ENCODE measurements at regions not wholly inside any gene's neighbourhood (a gene's known extent, or its start where the extent isn't known, plus 50 kb on each side); places are given as distances from the start of the nearest gene placed in this dataset.

DNA sequence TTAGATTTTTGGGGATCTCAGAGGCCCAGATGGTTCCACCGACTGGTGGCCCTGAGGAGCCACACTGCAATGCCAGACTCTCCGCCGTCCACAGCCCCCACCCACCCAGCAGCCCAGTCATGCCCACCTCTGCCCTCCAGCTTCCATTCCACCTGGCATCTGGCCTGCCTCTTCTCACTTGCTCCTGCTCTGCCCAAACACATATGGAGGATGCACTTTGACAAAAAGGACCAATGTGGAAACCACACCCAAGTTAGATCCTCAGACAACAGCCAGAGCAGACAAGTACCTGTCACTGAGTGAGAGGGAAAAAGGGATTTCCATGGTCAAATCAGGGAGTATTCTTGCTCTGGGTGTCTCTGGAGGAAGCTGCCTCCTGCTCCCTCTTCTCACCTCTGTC is 120.6 kb upstream of the NXT1 start:
- no peak for DNase-seq

- peak; percentile 15 for DNase-seq
Measured at GRCh38 chr20:23228912-23229311, 121.7 kb upstream of the NXT1 start.

DNA sequence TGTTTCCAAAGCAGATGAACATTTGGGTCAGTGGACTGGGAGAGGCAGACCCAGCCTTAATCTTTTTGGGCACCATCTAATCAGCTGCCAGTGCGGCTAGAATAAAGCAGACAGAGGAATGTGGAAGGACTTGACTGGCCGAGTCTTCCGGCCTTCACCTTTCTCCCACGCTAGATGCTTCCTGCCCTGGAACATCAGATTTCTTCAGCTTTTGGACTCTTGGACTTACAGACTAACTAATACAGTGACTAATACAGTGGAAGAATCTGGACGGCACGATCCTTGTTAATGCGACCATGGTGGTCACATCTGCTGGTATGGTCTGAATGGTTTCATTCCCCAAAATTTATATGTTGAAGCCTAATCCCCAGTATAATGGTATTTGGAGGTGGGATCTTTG is 122.6 kb upstream of the NXT1 start:
- no peak for DNase-seq

DNA sequence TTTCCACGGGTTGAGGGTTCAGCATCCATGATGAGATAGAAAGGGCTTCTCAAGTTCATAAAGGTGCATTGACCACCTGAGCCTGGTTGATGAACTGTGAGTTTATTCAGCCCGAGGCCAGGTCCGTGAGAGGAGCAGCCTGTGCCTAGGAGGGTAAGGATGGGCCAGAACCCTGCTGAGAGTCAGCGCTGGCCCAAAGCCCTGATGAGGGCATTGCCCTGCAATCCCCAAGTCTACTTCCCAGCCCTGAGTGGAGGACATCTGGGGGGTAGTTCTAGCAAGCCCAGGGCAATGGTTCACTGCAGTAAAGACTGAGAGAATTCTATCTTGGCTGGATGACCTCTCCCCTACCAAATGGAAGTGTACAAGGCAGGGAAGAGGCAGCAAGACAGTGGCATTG is 123.3 kb upstream of the NXT1 start:
- no peak for DNase-seq

DNA sequence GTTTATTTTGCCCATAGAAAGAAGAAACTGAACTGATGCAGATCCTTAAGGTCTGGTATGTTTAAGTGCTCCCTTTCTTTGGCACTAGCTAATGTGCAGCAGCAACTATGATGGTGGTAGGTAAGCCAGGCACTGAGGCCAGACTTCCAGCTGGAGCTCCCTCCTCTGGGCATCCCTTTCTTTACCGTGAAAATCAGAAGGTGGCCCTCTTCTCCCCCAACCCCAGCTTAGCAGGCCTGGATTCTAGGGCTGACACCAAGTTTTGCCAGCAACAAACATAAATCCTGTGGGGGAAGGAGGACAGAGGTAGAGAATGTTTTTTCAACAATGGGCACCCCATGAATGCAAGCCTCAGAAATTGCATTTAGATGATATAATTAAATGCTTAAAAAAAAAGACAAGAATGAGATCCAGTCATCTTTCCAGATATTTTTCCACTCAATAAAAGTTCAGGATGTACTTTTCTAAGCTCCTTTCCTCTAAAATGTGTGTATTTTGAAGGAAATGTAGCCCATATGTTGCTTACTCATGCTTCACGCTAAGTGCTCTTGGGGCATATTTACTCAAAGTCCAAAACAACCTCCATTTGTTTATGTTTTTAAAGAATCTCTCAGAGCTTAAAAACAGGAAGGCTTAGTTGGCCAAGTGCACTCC is 123.9 kb upstream of the NXT1 start:
- DNase-seq: no peak

- DNase-seq: no peak
Measured at GRCh38 chr20:23225407-23226060, 125.1 kb upstream of the NXT1 start.

DNA sequence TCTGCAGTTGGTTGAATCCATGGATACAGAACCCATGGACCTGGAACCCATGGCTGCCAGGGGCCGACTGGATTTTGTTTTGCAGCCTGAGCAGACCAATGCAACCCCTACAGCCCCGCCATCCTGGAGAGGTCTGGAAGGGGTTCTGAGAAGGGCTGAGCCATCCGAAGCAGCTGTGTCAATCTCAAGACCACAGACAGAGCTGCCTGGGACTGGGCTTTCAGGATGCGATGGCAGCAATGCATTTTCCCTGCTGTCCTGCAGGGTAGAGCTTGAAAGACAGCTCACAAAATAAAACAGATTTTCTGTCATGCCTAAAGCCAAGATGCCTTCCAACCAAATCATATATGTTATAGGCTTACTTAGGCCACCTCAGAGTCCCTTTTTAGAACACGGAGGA is 125.8 kb upstream of the NXT1 start:
- no peak for DNase-seq

DNA sequence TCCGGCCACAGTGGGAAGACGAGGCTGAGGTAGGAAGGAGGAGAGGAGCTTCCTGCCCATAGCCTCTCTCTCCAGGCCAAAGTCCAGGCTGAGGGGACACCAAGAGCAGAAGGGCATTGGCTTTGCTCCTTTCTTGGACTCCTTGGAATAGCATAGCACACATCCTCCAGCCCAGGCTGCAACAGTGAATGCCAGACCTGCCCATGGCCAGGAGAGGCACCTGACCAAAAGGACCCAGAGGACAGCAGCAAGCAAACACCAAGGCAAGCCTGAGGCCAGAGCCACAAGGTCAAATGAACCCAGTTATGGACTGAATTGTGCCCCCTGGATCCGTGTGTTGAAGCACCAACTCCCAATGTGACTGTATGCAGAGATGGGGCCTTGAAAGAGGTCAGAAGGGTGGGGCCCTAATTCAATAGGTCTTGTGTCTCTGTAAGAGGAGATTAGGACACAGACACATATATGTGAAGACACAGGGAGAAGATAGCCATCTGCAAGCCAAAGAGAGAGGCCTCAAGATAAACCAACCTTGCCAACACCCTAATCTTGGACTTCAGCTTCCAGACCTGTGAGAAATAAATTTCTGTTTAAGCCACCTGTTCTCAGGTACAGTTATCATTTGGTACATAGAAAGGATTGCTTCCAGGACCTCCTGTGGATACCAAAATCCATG is 126.5 kb upstream of the NXT1 start:
- DNase-seq: no peak

DNA sequence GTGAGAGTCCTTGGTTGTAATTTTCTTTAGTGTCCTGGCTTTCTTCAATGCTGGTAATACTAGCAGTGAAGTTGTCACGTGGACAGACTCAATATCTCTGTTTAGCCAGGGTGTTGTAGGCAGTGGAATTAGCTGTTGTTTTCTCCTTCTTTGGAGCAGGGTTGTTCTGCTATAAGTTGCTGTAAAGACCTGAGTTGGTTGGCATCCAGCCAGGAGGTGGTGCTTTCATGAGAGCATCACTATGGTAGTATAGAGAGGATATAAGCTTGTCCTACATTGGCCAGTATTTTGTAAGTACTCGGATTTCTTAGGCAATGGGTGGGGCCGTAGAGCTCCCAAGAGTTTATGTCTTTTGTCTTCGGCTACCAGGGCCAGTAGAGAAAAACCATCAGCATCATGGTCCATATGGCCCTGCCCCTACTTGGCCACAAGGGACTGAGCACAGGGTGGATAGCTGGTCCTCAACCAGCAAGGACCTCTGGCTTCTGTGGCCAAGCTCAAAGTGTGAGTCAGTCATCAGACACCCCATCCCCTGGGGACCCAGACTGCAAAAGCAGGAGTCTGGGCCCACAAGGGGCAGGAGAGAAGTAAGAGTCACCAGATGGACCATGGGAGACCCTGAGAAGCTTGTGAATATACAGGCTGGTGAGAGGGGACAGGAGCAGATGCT is 127.9 kb upstream of the NXT1 start:
- no peak for DNase-seq

DNA sequence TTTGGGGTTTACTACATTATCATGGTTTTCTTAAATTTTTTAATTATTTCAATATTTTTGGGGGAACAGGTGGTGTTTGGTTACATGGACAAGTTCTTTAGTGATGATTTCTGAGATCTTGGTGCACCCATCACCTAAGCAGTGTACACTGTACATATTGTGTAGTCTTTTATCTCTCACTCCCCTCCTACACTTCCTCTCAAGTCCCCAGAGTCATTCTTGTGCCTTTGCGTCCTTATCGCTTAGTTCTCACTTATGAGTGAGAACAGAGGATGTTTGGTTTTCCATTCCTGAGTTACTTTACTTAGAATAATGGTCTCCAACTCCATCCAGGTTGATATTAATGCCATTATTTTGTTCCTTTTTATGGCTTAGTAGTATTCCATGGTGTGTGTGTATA is 130.9 kb upstream of the CD93 start:
- DNase-seq: no peak

DNA sequence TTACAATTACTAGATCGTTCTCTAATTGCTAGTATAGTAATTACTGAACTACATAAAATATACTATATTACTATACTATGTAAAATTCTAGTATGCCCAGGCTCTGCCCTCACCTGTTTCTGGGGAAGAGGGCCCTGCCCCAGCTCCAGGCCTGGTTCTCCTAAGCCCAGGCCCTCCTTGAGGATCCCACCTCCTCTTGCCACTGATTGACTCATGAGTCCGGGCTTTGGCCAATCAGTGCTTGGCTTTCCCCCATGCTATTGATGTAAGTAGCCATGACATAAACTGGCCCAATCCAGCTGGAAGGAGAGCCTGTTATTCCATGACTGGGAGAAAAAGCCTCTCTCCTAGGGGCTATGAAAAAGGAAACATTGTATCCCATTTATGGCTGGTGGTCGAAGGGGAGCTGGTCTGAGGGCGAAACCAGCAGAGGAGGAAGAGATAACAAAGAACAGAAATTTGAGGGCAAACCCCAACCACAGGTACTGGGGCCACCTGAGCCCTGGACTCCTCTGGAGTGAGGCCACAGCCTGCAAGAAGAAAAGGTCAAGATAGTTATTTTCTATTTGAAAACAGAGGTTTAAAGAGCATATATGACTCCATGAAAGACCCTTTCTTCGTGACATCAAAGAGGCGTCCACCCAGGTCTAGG is 129.3 kb upstream of the CD93 start:
- no peak for DNase-seq

DNA sequence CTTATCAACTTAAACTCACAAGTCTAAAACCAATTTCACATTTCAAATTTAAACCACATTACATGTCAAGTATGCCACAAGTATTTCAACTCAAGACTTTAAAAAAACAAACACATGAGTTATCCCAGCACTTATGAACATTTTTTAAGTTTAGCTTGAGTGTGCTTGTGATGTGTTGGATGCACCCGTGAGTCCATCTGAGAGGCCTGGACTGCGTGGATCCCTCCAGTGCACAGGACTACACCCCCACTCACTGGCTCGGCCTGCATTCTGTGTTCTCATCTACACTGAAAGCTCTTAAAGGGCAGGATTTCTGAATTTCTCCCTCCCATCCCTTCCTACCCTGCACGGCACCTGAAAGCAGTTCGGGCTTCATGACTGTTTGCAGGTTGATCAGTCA is 128.8 kb upstream of the CD93 start:
- no peak for DNase-seq

DNA sequence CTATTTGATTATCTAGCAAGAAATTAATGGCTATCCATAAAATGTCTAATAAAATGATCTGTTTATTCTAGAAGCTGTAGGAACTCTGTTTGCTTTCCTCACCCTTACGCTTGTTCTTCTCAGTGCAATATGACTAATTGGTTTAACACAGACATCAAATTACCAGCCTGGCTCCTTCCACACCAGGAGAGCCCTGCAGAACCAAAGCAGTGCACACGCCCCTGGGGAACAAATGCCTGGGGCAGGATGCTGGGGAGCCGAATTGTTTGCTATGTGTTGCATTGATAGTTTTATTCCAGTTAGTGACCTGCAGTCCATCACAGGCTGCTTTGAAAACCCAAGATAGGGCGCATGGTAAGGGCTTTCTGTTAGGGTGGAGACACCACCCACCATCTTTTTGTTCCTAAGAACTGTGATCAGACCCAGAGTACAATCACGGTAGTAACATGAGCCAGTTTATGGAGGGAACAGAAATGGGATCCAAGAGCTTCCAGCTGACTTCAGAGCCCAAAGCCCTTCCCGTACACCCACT is 126.4 kb upstream of the CD93 start:
- no peak for DNase-seq

GRCh38 chr20:23212011-23212410 is 125.9 kb upstream of the CD93 start:
- DNase-seq: no peak

DNA sequence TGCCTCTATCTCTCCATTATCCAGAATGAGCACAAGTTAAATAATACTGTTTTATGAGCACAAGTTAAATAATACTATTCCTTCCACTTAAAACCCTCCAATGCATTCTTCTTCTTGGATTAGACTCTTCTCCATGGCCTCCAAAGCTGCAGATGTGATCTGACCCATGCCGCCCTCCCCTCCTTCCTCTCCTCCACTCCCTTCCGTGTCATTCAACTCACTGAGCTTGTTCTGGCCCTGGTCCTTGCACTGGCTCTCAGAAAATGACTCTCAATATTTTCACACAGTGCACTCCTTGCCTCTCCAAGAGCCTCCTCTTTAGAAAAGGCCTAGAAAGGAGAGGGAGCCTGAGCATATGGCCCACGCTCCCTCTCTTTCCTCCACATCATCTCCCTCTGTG is 125.0 kb upstream of the CD93 start:
- no peak for DNase-seq

- no peak for DNase-seq
Measured at GRCh38 chr20:23207826-23208540, 121.9 kb upstream of the CD93 start.

DNA sequence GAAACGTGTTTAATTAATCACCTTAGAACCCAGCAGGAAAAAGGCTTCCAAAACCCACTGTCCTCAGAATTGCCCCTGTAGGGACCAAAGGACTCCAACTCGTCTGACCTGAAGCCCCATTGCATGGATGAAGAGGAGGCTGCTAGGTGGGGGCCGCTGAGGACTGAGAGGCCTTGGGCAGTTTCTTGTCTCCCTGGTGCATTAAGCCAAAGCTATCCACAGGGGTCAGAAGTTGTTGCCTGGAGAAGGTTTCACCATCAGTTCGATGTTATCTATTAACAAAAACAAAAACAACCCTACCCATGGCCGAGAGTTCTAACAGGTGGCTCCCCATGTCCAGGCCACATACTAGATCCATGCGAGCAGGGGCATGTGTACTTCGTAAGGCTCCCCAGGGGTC is 120.9 kb upstream of the CD93 start:
- DNase-seq: no peak

- no peak for DNase-seq
Measured at GRCh38 chr20:23206061-23206460, 119.9 kb upstream of the CD93 start.

DNA sequence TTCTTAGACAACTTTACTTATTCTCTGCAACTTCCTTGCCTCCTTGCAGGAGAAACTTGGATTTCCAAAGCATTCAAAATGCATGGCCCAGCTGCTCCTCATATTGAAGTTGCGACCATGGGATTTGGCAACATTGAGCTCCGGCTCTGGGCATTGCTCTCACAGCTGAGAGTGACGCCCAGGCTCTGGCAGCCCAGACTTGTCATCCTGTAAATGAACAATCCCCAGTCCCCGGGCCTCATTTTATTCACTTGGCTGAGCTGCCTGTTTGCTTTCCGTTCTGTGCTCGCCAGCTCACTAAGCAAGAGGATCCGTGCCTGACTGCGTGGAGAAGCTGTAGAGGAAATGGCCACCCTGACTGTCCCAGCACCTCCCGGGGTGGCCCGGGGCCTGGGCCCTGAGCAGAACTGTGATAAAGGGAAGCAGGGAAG is 119.5 kb upstream of the CD93 start:
- DNase-seq: peak; percentile 91

GRCh38 chr20:23205211-23205610 is 119.1 kb upstream of the CD93 start:
- DNase-seq: no peak

DNA sequence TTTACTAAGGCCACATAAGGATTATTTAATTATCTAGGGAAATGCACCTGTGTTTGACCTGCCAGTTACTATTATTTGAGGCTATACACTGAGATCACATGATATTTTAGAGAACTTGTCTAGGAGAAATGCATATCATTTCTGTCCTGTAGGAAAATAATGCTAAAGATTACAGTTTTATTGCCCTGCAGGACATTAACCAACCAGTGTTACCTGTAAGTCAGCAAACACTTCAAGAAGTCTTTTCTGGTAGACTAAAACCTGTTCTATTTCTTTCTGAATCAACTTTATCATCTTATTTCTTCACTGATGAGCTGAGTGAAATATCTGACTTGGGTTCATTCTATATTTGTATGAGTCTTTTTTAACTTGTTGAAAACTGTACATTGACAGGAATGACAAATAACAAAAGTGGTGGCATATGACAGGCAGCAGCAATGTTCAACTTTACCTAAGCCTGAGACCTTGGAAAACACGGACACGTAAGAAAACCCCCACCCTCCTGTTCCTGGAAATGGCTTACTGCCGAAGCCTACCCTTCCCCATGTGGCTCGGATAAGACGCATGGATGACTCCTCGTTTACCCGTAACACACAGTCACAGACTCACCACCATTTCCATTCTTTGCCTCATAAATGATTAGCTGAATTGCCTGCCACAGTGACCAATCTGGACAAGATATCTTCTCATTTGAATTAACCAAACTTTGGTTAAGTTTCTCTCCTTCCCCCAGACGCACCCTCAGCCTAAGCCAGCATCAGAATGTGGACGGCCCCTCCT is 118.0 kb upstream of the CD93 start:
- no peak for DNase-seq

GRCh38 chr20:23203310-23203709 is 117.2 kb upstream of the CD93 start:
- no peak for DNase-seq

Data from femur (tissue), 1 donor.